ENCODE measurements at regions not wholly inside any gene's neighbourhood (a gene's known extent, or its start where the extent isn't known, plus 50 kb on each side); places are given as distances from the start of the nearest gene placed in this dataset.
"Not testable (repeated sequence)": the region's sequence is repeated elsewhere in the genome, so short reads cannot be mapped to it uniquely, and the experiment has no call there.

DNA sequence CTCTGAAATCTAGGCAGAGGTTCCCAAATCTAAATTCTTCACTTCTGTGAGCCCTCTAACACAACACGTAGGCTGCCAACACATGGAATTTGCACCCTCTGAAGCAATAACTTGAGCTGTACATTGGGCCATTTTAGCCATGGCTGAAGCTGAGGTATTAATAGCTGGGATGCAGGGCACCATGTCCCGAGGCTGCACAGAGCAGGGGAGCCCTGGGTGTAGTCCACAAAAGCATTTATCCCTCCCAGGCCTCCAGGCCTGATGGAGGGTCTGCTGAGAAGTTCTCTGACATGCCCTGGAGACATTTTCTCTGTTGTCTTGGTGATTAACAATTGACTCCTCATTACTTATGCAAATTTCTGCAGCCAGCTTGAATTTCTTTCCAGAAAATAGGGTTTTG is 127.9 kb downstream of the PABPC4L start:
- DNase-seq (ENCODE audit: low read depth) = no peak
- H3K4me3 ChIP-seq (ENCODE audit: low read depth, low read length) = no peak overlapping the region

DNA sequence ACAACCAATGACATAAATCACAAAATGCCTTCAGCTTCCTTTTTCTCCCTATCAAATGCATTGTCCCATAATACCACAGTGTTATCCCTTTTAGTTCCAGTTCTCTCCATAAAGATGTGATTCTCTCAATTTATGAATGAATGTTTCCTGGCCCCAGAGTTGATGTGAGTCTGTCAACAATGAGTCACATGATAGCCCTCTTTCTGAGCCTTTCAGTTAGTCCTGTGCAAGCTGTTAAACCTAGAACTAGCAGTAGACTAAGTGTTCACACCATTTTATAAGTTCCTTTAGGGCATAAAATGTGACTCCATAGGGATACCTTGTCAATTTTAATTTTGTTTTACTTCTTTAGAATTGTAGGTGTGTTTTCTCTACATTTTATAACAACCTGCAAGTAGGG is 129.5 kb downstream of the PABPC4L start:
- TF ChIP-seq, protein P1, sequence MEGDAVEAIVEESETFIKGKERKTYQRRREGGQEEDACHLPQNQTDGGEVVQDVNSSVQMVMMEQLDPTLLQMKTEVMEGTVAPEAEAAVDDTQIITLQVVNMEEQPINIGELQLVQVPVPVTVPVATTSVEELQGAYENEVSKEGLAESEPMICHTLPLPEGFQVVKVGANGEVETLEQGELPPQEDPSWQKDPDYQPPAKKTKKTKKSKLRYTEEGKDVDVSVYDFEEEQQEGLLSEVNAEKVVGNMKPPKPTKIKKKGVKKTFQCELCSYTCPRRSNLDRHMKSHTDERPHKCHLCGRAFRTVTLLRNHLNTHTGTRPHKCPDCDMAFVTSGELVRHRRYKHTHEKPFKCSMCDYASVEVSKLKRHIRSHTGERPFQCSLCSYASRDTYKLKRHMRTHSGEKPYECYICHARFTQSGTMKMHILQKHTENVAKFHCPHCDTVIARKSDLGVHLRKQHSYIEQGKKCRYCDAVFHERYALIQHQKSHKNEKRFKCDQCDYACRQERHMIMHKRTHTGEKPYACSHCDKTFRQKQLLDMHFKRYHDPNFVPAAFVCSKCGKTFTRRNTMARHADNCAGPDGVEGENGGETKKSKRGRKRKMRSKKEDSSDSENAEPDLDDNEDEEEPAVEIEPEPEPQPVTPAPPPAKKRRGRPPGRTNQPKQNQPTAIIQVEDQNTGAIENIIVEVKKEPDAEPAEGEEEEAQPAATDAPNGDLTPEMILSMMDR (IDR thresholded peaks at IDR 0.05; ENCODE audit: insufficient read depth, low read depth, low read length, missing control alignments) = no peak

More for the DNA sequence above, 127.9 kb downstream of the PABPC4L start:
- TF ChIP-seq, protein P1 (IDR thresholded peaks at IDR 0.05; ENCODE audit: insufficient read depth, low read depth, low read length, missing control alignments) = no peak

DNA sequence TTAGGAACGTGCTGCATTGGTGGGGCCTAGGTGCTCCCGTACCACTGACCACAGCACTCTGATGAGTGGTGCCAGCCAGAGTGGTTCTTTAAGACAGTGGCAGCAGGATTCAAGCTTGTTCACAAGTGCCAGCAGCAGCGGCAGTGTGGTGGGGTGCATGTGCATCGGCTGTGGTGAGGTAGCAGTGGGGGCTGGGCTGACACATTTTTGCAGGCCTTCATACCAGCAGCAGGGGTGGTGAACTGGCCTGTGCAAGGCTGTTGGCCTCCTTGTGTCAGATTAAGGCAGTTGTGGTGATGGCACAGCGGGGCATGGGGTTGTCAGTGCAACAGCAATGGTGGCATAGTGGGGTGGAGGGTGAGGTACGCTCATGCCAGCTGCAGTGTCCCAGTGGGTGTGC is 131.4 kb downstream of the PABPC4L start:
- TF ChIP-seq, protein P1 (IDR thresholded peaks at IDR 0.05; ENCODE audit: insufficient read depth, low read depth, low read length, missing control alignments) = no peak
- no peak overlapping the region for H3K4me3 ChIP-seq (ENCODE audit: low read depth, low read length)
- no peak for DNase-seq (ENCODE audit: low read depth)

More for the DNA sequence above, 129.5 kb downstream of the PABPC4L start:
- no peak for DNase-seq (ENCODE audit: low read depth)
- H3K4me3 ChIP-seq (ENCODE audit: low read depth, low read length) = no peak overlapping the region

DNA sequence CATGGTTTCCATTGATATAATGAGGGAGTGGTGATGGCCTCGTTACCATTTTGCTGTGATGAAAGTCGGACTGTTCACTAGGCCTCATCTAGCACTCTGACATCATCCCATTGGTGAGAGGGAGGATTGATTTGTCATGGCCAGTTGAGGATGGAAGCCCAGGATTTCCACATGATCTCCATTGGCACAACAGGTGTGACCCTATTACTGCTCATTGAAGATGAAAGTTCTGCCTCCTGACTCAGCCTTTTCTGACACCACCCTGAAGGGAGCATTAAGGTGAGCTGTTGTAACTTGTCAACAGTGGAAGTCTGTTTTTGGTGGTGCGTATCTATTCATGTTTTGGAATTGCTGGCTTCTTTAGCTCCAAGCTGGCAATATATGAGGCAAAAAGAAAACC is 144.2 kb downstream of the PABPC4L start:
- no peak overlapping the region for H3K4me3 ChIP-seq (ENCODE audit: low read depth, low read length)
- TF ChIP-seq, protein P1 (IDR thresholded peaks at IDR 0.05; ENCODE audit: insufficient read depth, low read depth, low read length, missing control alignments) = no peak
- DNase-seq (ENCODE audit: low read depth) = no peak

DNA sequence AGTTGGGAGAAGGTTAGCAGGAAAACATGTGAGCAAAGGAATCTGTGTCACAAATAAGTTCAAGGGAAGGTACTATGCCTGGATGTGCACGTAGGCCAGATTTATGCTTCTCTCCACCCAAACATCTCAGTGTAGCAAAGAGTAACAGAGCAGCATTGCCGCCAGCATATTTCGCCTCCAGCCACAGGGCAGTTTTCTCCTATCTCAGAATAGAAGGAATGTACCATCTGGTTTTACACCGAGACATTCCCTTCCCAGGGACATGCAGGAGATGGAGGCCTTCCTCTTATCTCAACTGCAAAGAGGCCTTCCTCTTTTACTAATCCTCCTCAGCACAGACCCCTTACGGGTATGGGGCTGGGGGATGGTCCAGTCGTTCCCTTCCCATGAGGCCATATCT is 155.4 kb downstream of the PABPC4L start:
- not testable (repeated sequence) for H3K4me3 ChIP-seq (ENCODE audit: low read depth, low read length); DNase-seq (ENCODE audit: low read depth)

DNA sequence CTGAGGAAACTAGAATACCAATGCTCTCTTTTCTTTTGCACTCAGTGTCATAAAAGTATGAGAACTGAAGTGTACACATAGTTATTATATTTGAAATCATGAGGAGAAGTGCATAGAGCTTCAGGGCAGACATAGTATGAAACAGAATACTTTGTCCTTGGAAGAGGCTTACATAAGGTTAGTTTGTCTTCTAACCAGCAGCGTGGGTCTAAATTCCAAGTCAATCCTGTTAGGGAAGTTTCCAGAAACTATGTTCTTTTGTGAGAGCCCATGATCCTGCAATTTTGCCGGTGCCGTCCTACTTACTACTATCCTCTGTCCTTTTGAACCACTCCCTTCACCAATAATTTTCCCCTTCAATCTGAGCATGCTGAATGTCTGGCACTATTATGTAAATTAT is 156.2 kb downstream of the PABPC4L start:
- no peak for DNase-seq (ENCODE audit: low read depth)
- TF ChIP-seq, protein P1 (IDR thresholded peaks at IDR 0.05; ENCODE audit: insufficient read depth, low read depth, low read length, missing control alignments) = no peak
- H3K4me3 ChIP-seq (ENCODE audit: low read depth, low read length) = no peak overlapping the region

DNA sequence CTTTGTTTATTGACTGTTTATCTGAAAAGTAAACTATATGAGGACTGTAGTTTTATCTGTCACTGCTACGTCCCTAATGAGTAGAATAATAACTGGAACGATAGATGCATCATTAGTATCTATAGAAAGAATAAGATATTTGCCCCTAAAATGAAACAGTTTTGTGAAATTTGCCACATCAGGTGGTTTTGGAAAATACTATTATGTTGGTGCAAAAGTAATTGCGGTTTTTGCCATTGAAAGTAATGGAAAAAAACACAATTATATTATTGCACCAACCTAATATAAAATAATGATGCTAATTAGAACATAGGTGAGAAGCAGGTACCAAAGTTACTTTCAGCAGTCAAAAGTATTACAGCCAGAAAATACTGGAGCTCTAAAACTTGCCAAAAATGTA is 158.3 kb downstream of the PABPC4L start:
- no peak overlapping the region for H3K4me3 ChIP-seq (ENCODE audit: low read depth, low read length)
- TF ChIP-seq, protein P1 (IDR thresholded peaks at IDR 0.05; ENCODE audit: insufficient read depth, low read depth, low read length, missing control alignments) = no peak
- DNase-seq (ENCODE audit: low read depth) = no peak

Measured in GM12865 (cell line).